ENCODE measurements at regions not wholly inside any gene's neighbourhood (a gene's known extent, or its start where the extent isn't known, plus 50 kb on each side); places are given as distances from the start of the nearest gene placed in this dataset.

DNA sequence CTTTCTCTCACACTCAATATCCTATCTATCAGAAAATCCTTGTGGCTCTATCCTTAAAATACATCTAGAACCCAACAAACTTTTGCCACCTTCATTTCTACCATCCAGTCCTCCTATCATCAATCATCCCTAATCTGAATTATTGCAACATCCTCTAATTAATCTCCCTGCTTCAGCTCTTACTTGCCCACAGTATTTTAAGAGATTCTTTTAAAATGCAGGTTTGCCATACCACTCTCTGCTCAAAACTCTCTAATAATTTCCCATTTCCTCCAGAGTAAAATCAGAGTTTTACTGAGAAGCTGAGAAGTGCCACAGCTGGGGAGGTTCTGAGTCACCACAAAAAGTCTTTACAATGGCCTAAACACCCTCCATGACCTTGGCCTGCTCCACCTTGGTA, 234.3 kb upstream of the ZPLD1 start:
- TF ChIP-seq EP300 (IDR thresholded peaks at IDR 0.05) (no peak), POLR2AphosphoS5 (IDR thresholded peaks at IDR 0.05) (no peak), POLR2A (IDR thresholded peaks at IDR 0.05) (no peak)
- TF ChIP-seq, protein P1, sequence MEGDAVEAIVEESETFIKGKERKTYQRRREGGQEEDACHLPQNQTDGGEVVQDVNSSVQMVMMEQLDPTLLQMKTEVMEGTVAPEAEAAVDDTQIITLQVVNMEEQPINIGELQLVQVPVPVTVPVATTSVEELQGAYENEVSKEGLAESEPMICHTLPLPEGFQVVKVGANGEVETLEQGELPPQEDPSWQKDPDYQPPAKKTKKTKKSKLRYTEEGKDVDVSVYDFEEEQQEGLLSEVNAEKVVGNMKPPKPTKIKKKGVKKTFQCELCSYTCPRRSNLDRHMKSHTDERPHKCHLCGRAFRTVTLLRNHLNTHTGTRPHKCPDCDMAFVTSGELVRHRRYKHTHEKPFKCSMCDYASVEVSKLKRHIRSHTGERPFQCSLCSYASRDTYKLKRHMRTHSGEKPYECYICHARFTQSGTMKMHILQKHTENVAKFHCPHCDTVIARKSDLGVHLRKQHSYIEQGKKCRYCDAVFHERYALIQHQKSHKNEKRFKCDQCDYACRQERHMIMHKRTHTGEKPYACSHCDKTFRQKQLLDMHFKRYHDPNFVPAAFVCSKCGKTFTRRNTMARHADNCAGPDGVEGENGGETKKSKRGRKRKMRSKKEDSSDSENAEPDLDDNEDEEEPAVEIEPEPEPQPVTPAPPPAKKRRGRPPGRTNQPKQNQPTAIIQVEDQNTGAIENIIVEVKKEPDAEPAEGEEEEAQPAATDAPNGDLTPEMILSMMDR (IDR thresholded peaks at IDR 0.05), result no peak
